HL-60 (cell line): ENCODE measurements at regions not wholly inside any gene's neighbourhood (a gene's known extent, or its start where the extent isn't known, plus 50 kb on each side); places are given as distances from the start of the nearest gene placed in this dataset.

Experiments used
- DNase-seq, 2 experiments: peaks; one replicate each; pipeline ENCODE4 v3.0.0-alpha.2; 2010 to 2020; ENCODE audit warnings: low read depth in 1 of 2, low spot score in 1 of 2
- H3K27ac ChIP-seq: fragments of 250-450 bp; sonication (Bioruptor Pico); replicated peaks from 2 replicates; pipeline ENCODE4 v1.5.1; 2020; ENCODE audit warnings: mild to moderate bottlenecking, moderate library complexity
- H3K27me3 ChIP-seq: fragments of 250-450 bp; sonication (Bioruptor Pico); 2 replicates; pipeline ENCODE4 v1.5.1; 2021; ENCODE audit warnings: mild to moderate bottlenecking, moderate library complexity; ENCODE audit not compliant: insufficient read depth, poor library complexity, severe bottlenecking
- H3K4me3 ChIP-seq: replicated peaks from 2 replicates; pipeline ENCODE4 v1.5.1; 2011; ENCODE audit warnings: mild to moderate bottlenecking, control low read depth, low read length; ENCODE audit not compliant: insufficient read depth
- CTCF ChIP-seq: IDR thresholded peaks from one replicate; pipeline ENCODE4 v1.5.1; 2011; ENCODE audit warnings: low read length, control low read depth, inconsistent platforms; ENCODE audit not compliant: insufficient read depth
- GABPA ChIP-seq: IDR thresholded peaks from 2 replicates; pipeline ENCODE4 v1.6.1; 2012; ENCODE audit warnings: low read depth
- POLR2AphosphoS5 ChIP-seq: IDR thresholded peaks from 2 replicates; pipeline ENCODE4 v1.6.1; 2012; ENCODE audit warnings: low read depth
- REST ChIP-seq: IDR thresholded peaks from 2 replicates; pipeline ENCODE4 v1.6.1; 2012; ENCODE audit warnings: low read depth; ENCODE audit not compliant: insufficient replicate concordance
- SPI1 ChIP-seq: IDR thresholded peaks from 2 replicates; pipeline ENCODE4 v1.6.1; 2012; ENCODE audit warnings: low read depth, mild to moderate bottlenecking, borderline replicate concordance

DNA sequence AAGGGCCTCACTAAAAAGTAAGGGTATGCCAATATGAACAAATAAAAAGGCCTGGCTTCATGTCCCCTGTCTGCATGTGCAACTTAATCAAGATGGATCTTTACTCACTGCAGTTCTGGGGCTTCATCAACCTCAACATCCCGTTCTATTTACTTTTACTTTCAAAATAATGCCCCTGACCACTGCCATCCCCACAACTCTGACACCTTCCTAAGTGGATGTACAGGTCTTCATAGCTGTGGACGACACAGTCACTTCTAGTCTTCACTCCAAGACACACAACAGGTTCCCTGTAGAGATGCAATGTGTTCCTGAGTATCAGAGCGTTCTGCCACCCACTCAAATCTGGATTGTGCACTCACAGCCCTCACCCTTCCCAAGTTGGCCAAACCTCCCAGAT is 136.1 kb downstream of the ENC1 start:
- Histone ChIP-seq H3K27me3 (no peaks in the 10 kb centered on the region), H3K4me3 (no peak overlapping the region), H3K27ac (no peak overlapping the region)
- TF ChIP-seq SPI1 (no peak), POLR2AphosphoS5 (no peak), GABPA (no peak), REST (no peak), CTCF (no peak)
- DNase-seq, result no peak

DNA sequence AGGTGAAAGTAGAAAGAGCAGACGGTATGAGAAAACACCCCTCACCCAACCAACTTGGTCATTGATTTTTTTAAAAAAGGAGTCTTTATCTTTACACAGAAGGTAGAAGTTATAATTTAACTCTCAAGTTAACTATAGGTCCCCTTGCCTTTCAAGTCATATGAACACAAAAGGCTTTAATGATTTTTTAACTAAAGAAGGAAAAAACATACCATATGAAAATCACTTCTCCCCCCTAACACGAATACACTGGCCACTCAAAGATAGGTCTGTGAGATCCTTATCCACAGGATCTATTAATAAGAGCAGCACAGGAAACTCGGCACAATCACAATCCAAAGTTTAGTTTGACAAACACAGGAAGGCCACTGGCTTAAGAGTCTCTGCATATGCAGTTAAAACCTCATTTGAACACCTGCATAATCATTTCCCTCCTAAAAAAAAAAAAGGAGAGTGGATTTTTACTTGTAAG is 138.0 kb downstream of the ENC1 start:
- Histone ChIP-seq H3K27me3 (no peaks in the 10 kb centered on the region), H3K27ac (no peak overlapping the region), H3K4me3 (no peak overlapping the region)
- TF ChIP-seq CTCF (no peak), GABPA (no peak)
- DNase-seq, result no peak

GRCh38 chr5:74501674-74502478 is 138.7 kb downstream of the ENC1 start:
- DNase-seq, result no peak
- Histone ChIP-seq H3K27ac (no peak overlapping the region), H3K27me3 (no peaks in the 10 kb centered on the region), H3K4me3 (no peak overlapping the region)
- no peak for TF ChIP-seq POLR2AphosphoS5
- no peak for TF ChIP-seq GABPA
- TF ChIP-seq CTCF, result no peak
- TF ChIP-seq REST, result no peak
- TF ChIP-seq SPI1, result no peak
